BE2C (cell line): ENCODE measurements at regions not wholly inside any gene's neighbourhood (a gene's known extent, or its start where the extent isn't known, plus 50 kb on each side); places are given as distances from the start of the nearest gene placed in this dataset.

Source experiments
- DNase-seq: peaks from one replicate; pipeline ENCODE4 v3.0.0-alpha.2; 2020
- H3K27me3 ChIP-seq: fragments of 250-450 bp; sonication (Bioruptor Pico); 2 replicates; pipeline ENCODE4 v1.5.1; 2020; ENCODE audit warnings: mild to moderate bottlenecking
- H3K36me3 ChIP-seq: fragments of 250-450 bp; sonication (Bioruptor Pico); 2 replicates; pipeline ENCODE4 v1.5.1; 2020; ENCODE audit warnings: mild to moderate bottlenecking
- H3K4me1 ChIP-seq: fragments of 250-450 bp; sonication (Bioruptor Pico); 2 replicates; pipeline ENCODE4 v1.5.1; 2020
- H3K4me3 ChIP-seq: 2 replicates; pipeline ENCODE4 v1.5.1; 2011; ENCODE audit warnings: low read depth, low read length
- H3K9me3 ChIP-seq: fragments of 250-450 bp; sonication (Bioruptor Pico); 2 replicates; pipeline ENCODE4 v1.5.1; 2020
- CTCF ChIP-seq: IDR thresholded peaks from 2 replicates; pipeline ENCODE4 v1.5.1; 2012; ENCODE audit warnings: mild to moderate bottlenecking, low read depth, low read length

GRCh38 chr1:112318263-112318662, 77.8 kb upstream of the CTTNBP2NL start:
- no peaks in the 10 kb centered on the region for H3K9me3 ChIP-seq

GRCh38 chr1:112318698-112319370, 77.2 kb upstream of the CTTNBP2NL start:
- TF ChIP-seq CTCF, result no peak
- Histone ChIP-seq H3K4me1 (no peaks in the 10 kb centered on the region), H3K4me3 (no peak overlapping the region), H3K9me3 (no peaks in the 10 kb centered on the region), H3K36me3 (no peaks in the 10 kb centered on the region), H3K27me3 (peaks cover 7% of the 10 kb centered on the region; the same call in 1 of the 2 replicates)
- no peak for DNase-seq

More at GRCh38 chr1:112318263-112318662, 77.8 kb upstream of the CTTNBP2NL start:
- no peak overlapping the region for H3K4me3 ChIP-seq
- no peak for TF ChIP-seq CTCF
- H3K4me1 ChIP-seq, result no peaks in the 10 kb centered on the region
- no peak for DNase-seq
- peaks cover 7% of the 10 kb centered on the region; the same call in 1 of the 2 replicates for H3K27me3 ChIP-seq
- H3K36me3 ChIP-seq, result no peaks in the 10 kb centered on the region

DNA sequence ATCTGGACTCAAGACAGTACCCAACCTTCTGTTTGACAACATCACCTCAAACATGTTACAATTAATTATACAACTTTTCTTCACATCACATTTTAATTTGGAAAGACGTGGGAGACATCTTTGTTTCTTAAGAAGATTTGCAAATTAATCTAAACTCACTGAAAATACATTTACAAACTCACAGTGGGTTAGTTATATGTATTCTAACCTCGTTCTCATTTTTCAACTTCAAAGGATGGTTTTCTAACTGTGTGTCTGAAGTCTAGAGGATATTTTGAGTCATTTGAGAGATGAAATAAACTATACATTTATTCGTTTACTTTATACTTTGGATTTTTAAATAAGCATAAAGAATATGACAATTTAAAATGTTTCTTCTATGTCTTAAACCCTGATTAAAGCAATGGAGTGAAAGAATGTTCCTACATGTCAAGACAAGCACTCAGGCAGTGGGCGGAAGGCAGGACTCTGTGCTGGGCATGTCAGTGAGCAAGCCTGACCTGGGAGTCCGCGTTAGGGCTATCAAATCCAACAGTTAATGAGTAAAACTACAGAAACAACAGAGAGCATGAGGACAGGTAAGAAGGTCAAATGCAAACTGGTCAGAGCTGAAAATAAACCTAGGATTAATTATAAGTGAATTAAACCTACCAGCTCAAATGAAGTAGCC, 76.5 kb upstream of the CTTNBP2NL start:
- Histone ChIP-seq H3K36me3 (no peaks in the 10 kb centered on the region), H3K4me3 (no peak overlapping the region), H3K27me3 (peaks cover 7% of the 10 kb centered on the region; the same call in 1 of the 2 replicates), H3K9me3 (no peaks in the 10 kb centered on the region), H3K4me1 (no peaks in the 10 kb centered on the region)
- no peak for DNase-seq
- no peak for TF ChIP-seq CTCF

GRCh38 chr1:112320058-112320457, 76.0 kb upstream of the CTTNBP2NL start:
- DNase-seq, result no peak
- peaks cover 7% of the 10 kb centered on the region; the same call in 1 of the 2 replicates for H3K27me3 ChIP-seq
- no peak for TF ChIP-seq CTCF
- no peaks in the 10 kb centered on the region for H3K36me3 ChIP-seq
- no peak overlapping the region for H3K4me3 ChIP-seq
- H3K9me3 ChIP-seq, result no peaks in the 10 kb centered on the region
- no peaks in the 10 kb centered on the region for H3K4me1 ChIP-seq

DNA sequence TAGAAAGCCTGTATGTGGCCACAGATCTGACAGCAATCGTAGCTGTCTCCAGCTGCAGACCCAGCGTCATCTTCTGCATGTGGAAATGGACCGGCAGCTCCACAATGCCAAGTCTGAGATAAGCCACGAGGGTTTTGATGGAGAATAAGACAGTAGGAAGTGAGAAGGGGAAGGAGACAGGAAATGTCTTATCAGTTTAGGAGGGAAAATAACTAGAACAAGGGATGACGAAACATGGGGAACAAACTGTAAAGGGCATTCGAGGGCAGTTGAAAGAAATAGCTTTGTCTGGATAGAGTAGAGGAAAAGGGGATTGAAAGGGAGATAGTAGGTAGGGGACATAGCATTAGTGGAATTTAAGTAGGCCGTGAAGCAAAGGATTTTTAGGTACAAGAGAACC, 74.0 kb upstream of the CTTNBP2NL start:
- H3K9me3 ChIP-seq, result no peaks in the 10 kb centered on the region
- no peak for TF ChIP-seq CTCF
- H3K4me3 ChIP-seq, result no peak overlapping the region
- H3K4me1 ChIP-seq, result no peaks in the 10 kb centered on the region; the same call in 1 of the 2 replicates
- peaks cover 2% of the 10 kb centered on the region; the same call in 1 of the 2 replicates for H3K27me3 ChIP-seq
- H3K36me3 ChIP-seq, result no peaks in the 10 kb centered on the region
- no peak for DNase-seq
